Fibroblast of skin of left quadriceps (primary cell): ENCODE measurements at regions not wholly inside any gene's neighbourhood (a gene's known extent, or its start where the extent isn't known, plus 50 kb on each side); places are given as distances from the start of the nearest gene placed in this dataset.
"Not testable (repeated sequence)": the region's sequence is repeated elsewhere in the genome, so short reads cannot be mapped to it uniquely, and the experiment has no call there.

ENCODE experiments used
- DNase-seq, 2 experiments: peaks; one replicate each; pipeline ENCODE4 v3.0.0-alpha.2; 2013; ENCODE audit warnings: low read depth in 2 of 2

DNA sequence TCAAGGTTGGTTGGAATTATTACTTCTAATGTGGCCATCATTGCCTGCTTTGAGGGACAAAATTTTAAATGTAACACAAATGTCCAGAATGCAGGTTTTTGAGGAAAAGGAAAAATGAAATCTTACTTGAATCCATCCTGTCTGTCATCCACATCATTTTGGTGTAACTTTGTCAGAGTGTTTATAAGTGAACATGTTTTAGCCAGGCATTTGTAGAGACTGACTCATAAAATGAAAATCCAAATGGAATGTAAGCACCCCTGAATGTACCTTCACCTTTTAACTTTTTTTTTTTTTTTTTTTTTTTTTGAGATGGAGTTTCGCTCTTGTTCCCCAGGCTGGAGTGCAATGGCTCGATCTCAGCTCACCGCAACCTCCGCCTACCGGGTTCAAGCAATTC is 141.8 kb upstream of the BNIP2 start:
- no peak for DNase-seq

DNA sequence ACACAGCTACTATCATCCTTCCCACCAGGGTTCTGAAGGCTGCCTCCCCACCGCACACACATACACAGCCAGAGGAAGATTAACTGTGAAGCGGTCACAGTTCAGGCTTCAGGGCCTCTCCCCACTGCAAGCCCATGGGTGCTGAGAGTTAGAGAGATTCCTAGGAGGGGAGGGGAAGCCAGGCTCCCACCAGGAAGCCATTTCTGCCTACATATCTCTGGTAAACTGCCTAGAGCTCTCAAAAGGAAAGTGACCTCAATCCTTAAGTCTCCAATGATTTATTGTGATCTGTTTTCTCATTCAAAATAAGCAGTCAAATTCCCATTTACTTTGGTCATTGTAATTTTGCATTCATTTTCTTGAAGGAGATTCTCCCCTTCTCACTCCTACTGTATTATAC is 141.0 kb upstream of the BNIP2 start:
- DNase-seq: no peak

DNA sequence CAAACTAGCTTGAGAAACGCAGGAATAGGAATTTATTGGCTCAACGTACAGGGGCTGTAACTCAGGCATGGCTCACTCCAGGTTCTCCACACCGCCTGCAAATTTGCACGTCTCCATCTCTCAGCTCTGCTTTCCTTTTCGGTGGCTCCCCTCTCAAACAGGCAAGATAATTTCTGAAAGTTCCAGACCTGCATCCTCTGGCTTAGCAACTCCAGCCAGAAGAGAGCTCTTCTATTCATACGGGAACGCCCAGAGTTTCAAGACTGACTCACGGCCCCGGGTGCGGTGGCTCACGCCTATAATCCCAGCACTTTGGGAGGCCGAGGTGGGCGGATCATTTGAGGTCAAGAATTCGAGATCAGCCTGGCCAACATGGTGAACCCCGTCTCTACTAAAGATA is 139.7 kb upstream of the BNIP2 start:
- DNase-seq: no peak

DNA sequence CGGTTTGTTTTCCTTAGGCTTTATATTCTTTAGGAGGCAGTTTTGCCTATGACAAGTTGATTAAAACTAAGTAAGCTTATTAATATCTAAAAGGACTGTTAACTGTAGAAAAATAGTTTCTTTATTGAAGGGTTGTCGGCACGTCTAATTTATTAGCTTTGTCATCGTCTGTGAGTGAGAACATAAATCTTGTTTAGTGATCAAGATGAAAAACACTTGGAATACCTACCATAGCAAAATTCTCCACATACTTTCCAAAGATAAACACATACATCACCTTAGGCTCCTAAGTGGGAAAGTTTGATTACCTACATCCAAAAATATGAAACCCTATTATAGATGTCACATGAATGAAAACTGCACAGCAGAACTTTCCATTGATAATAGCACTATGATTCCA is 139.1 kb upstream of the BNIP2 start:
- DNase-seq: no peak

DNA sequence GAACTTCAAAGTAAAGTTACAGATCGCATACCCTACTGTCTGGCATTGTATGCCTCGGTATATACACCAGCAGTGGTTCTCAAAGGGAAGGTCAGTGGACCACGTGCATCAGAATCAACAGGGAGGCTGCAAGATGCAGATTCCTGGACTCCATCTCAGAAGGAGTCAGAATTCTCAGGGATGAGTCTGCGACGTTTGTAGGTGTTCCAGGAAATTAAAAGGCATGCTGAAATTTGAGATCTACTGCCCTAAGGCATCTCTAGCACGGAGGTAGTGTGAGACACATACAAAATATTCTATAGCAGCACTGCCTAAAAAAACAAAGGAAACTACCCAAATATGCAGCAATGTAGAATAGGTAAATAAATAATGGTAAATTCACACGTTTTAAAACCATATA is 136.8 kb upstream of the BNIP2 start:
- DNase-seq: no peak

DNA sequence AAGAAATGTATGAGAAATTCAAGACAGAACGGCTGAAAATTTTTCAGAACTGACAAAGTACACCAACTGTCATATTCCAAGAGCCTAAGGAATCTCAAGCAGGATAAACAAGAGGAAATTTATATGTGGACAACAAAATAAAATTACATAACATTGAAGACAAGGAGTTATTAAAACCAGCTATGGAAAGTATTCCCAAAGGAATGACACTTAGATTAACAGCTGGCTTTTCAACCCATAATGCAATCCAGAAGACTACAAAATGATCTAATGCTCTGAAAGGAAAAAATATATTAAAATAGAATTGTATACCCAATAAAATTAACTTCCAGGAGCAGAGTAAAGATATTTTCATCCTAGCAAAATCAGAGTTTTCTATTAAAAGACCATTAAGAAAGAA is 132.2 kb upstream of the BNIP2 start:
- DNase-seq: no peak

DNA sequence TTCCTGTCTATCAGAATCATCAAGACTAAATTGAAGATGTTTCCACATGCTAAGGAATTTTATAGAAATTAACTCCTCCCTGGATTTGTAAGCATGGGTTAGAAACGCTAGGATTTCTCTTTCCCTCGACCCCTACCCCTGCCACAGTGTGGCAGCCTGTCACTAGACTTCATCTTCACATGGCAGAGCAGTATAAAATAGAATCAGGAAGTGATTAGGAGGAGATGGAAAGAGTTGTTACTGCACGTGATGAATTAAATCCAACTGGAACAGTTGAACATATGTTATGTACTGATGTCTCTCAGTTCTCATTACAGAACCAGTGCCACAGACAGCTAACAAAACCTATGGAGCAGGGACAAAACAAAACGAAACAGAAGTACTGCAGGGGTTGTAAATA is 130.0 kb upstream of the BNIP2 start:
- no peak for DNase-seq

DNA sequence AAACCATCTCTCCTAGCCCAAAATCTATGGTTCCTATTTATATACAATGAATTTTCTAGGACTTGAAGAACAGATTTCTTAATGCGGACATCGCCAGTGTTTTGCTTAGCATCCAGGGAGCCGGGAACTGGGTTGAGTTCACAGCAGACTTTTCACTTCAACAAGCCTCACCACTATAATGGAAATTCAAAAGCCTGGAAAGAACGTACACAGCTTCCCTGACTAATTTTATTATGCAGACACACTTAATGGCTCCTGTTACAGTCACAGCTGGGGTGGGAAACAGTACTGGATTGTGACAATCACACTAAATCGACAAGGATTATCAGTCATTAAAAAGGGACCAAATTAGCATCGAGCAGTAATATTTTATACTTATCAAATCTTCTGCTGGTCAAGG is 129.2 kb upstream of the BNIP2 start:
- no peak for DNase-seq

DNA sequence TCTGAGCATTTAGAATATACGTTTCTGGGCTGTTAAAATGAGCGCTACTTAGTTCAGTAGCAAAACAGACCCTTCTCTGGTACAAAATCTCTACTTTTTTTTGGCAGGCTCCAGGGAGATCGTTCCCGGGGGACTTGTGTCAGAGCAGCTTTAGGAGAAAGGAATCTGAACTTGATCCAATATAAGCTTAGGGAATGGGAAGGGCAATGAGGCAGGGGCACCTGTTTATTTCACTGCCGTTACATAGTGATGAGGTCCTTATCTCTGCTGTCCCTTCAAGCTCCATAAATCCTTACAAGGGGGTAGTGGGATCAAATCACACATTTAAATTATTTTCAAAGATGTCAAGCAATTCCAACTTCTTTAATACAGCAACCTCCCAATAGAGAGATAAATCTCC is 128.7 kb upstream of the BNIP2 start:
- no peak for DNase-seq

DNA sequence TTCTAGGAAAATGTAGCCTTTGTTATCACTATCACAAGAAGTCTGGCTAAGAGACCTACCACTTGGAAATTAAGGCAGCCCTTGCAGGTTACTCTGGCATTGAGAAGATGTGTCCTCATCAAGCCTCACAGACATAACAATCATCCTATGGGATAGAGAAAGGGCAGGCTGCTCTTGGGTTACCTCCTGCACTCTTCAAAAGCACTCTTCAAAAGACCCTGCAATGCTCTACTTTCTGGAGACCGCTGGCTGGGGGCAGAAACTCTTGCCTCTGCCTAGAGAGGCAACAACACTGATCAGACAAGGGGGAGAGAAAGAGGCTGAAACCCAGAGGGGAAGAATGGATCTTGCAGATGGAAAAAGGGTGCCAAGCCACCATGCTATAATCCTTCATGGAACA is 127.9 kb upstream of the BNIP2 start:
- DNase-seq: no peak

DNA sequence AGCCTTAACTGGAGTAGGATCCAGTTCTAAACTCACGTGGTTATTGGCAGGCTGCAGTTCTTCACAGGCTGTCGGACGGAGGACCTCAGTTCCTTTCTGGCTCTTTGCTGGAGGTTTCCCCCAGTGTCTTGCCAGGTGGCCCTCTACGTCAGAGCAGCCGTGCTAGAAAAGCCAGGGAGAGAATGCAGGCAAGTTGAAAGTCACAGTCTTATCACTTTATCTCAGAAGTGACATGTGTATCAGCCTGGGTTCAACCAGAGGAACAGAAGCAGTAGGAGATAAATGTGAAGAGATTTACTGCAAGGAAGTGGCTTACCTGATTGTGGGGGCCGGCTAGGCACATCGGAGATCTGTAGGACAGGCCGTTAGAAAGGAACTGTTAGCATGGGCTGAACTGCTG is 125.3 kb upstream of the BNIP2 start:
- no peak for DNase-seq

DNA sequence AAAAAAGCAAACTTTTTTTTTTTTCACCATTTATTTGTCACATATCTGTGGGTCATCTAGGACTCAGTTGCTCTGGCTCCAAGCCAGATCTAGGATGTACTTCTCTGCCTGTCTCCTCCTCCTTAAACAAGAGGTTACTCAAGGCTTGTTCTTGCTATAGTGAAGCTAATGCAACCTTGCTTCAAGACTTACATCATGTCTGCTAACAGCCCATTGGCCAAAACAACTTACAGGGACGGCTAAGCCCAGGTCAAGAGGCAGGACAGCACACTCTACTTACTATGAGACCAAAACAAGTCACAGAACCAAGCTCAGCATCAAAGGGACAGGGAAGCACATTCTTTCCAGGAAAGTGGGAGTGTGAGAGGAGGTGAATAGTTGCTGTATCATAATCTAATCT is 123.8 kb upstream of the BNIP2 start:
- DNase-seq: no peak

DNA sequence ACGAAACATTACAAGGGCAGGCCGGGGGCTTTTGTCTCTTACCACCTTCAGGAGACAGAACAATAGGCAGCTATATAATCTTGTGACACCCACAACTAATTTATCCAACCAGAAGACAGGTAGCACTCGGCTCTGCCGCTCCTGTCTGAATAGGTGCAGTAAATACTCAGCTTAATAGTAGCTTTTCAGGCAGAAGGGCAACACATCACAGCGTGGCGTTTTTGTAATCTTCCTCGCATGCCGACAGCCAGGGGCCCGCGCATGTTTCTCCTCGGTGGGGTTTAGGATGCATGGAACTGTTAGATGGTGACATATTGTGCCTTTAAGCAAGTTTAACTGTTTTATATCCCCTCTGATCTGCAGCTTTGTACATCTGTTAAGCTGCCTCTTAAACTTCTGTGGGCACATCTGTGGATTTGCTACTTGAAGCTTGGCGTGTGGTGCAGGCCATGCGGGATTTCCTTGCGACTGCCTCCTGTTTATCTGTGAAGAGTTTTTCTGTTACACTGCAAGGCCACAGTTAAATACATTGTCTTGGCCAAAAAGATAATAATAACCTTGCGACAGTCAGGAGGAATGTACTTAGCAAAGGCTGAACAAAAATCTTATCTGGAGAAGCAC is 123.2 kb upstream of the BNIP2 start:
- no peak for DNase-seq

DNA sequence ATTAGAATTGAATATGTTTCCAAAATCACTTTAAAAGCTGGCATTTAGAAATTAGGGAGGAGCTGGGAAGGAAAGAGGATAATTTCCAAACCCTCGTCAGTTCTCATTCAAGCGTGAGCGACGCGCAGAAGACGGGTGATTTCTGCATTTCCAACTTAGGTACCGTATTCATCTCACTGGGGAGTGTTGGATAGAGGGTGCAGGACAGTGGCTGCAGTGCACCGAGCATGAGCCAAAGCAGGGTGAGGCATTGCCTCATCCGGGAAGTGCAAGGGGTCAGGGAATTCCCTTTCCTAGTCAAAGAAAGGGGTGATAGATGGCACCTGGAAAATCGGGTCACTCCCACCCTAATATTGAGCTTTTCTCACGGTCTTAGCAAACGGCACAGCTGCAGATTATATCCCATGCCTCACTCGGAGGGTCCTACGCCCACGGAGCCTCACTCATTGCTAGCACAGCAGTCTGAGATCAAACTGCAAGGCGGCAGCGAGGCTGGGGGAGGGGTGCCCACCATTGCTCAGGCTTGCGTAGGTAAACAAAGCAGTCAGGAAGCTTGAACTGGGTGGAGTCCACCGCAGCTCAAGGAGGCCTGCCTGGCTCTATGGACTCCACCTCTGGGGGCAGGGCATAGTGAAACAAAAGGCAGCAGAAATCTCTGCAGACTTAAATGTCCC is 114.3 kb upstream of the BNIP2 start:
- DNase-seq: not testable (repeated sequence)

DNA sequence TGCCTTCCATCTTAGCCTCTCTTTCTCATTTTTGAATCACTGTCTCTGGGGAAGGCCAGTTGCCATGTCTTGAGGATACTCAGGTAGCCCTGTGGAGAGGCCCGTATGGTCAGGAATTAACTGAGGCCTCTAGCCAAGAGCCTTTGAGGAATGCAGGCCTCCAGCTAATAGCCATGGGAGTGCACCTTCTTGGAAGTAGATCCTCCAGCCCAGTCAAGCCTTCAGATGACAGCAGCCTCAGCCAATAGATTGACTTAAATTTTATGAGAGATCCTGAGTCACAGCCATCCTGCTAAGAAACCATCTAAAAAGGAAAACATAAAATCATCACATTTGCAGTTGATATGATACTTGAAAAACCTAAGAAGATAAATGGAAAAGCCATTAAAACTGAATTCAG is 112.5 kb upstream of the BNIP2 start:
- DNase-seq: no peak

DNA sequence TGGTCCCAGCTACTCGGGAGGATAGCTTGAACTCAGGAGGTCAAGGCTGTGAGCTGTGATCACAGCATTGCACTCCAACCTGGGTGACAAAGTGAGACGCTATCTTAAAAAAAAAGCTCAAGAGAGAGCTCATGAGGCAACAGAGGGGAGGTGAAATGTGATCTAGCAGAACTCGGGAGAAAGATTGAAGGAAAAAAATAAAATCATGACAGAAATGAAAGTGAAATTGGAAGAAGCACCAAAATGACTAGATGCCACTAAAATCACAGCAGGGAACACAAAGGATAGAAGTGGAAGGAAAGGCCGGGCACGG is 109.4 kb upstream of the BNIP2 start:
- DNase-seq: no peak

DNA sequence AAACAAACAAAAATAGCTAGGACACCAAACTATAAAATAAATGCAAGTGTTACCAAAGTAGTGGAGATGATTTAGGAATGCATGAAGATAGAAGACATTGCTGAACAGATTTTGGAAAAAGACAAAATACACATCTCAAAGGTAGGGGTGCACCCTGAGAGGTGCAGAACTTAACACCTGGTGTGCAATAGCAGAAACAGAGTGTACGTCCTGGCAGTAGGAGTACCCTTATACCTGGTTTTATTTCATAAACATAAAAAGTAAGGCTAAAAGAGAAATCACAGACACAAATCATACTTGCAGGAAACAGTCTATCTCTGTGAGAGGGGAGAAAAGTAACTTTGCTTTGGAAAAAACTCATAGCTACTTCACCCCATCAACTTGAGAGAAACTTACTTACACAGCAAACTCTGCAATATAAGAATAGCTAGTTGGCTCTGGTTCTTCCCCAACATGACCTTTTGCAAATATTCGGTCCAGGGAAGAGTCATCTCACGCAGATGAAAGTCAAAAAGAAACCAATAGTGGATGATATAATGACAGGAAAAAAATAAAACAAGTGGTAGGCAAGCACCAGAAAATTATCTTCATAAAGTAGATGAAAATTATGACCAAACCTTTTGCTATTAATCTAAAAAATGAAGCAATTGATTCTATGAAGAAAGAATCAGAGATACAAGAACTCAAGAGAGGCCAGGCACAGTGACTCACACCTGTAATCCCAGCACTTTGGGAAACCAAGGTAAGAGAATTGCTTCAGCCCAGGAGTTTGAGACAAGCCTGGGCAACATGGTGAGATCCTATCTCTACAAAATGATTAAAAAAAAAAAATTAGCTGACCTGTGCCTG is 108.9 kb upstream of the BNIP2 start:
- DNase-seq: no peak

DNA sequence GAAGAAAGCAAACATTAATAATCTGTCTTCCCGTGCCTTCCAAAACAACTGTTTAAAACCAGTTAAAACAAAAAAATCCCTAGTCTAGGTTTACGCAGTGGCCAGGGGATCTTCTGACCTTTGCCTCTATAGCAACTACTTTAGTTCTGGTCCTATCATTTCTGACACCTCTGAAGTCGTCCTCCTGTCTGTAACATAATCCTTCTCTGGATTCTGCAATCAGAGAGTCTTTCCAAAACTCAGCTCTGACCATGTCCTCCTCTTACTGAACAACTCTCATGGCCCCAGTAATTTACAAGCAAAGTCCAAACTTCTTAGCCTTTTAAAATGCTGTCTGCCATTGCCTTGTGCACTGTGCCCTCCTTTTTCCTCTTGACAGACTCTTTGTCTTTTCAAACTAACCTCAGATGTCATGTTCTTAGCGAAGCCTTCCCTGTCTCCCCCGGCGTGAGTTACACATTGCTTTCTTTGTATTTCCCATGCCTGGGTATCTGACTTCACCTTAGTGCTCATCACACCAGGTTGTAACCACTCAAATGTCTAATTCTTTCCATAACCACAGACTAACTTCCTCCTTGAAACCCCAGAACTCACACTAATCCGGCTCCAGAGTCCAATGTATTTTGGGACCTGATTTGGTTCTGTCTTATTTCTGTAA is 105.2 kb upstream of the BNIP2 start:
- DNase-seq: no peak

DNA sequence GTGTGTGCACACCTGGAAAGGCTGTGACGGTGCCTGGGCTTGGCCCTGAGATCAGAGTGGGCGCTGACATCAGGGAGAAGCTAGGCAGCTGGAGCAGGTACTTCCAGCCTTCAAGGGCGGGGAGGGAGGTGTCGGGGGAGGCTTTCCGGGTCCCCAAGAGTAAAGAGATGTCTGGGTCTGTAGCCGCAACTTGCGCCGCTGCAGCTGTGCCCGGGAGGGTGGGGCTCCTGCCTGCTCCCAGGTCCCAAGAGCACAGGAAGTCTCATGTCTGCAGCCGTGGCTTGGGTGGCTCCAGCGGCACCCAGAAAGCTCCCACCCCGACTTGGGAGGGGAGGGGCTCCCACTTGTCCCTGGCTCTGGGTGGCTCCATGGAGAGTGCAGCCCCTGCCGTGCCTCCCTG is 103.2 kb upstream of the BNIP2 start:
- DNase-seq: no peak

DNA sequence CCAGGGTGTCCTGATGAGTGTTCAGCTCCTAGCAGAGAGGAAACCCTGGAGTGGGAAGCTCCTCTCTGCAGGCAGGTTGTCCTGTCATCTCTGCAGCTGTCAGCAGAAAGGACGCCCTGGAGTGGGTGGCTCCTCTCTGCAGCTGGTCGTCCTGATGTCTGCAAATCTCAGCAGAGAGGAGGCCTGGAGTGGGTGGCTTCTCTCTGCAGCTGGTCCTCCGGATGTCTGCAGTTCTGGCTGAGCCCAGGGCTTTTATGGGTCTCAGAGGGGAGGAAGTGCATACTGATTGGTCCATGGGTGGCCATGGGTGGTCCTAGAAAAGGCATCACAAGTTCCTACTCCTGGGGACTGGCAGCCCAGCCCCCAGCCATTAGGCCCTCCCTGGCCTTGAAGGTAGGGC is 102.6 kb upstream of the BNIP2 start:
- DNase-seq: no peak

DNA sequence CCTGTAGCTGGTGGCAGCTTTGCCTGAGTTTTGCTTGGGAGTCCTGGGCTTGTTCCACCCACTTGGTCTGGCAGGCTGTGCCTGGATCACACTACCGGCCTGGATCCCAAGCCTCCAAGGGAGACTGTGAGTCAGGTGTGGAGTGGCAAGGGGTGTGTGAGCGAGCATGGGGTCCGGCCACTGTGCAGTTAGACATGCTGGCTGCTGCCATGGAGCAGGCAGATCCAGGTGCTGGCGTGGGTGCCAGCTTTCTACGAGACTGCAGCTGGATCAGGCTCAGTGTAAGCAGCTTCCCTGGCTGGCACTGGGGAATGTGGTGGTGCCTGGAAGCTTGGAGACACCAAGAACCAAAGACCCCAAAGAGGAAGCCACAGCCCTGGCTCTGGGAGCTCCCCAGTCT is 102.0 kb upstream of the BNIP2 start:
- no peak for DNase-seq

DNA sequence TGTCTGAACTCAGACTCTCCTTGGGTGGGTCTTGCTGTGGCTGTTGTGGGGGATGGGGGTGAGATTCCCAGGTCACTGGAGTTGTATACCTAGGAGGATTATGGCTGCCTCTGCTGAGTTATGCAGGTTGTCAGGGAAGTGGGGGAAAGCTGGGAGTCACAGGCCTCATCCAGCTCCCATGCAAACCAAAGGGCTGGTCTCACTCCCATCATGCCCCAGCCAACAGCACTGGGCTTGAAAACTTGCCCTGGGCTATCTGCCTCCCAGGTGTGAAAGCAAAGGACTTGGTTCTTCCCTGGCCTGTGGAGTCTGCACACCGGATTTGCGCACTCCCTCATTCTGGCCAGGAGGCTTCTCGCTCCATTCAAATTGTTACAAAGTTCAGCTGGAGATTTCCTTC is 97.3 kb upstream of the BNIP2 start:
- not testable (repeated sequence) for DNase-seq

DNA sequence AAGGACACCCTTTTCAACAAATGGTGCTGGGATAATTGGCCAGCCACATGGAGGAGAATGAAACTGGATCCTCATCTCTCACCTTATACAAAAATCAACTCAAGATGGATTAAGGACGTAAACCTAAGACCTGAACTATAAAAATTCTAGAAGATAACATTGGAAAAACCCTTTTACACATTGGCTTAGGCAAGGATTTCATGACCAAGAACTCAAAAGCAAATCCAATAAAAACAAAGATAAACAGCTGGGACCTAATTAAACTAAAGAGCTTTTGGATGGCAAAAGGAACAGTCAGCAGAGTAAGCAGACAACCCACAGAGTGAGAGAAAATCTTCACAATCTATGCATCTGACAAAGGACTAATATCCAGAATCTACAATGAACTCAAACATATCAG is 96.9 kb upstream of the BNIP2 start:
- DNase-seq: not testable (repeated sequence)
